Fibroblast of pulmonary artery (primary cell): ENCODE measurements at regions not wholly inside any gene's neighbourhood (a gene's known extent, or its start where the extent isn't known, plus 50 kb on each side); places are given as distances from the start of the nearest gene placed in this dataset.
A peak's percentile ranks its signal among the peaks of the same experiment; 100 is the strongest.

ENCODE experiments used
- DNase-seq: peaks from one replicate; pipeline ENCODE4 v3.0.0-alpha.2; 2010; ENCODE audit warnings: low read depth
- H3K4me3 ChIP-seq: replicated peaks from 2 replicates; pipeline ENCODE4 v1.5.1; 2011; ENCODE audit warnings: low read depth, mild to moderate bottlenecking, control low read depth, low read length, moderate library complexity
- TF ChIP-seq, protein P1 (sequence below): IDR thresholded peaks from 2 replicates; pipeline ENCODE4 v1.5.1; 2011; ENCODE audit warnings: mild to moderate bottlenecking, control low read depth, low read length, inconsistent platforms; ENCODE audit errors: missing control alignments

DNA sequence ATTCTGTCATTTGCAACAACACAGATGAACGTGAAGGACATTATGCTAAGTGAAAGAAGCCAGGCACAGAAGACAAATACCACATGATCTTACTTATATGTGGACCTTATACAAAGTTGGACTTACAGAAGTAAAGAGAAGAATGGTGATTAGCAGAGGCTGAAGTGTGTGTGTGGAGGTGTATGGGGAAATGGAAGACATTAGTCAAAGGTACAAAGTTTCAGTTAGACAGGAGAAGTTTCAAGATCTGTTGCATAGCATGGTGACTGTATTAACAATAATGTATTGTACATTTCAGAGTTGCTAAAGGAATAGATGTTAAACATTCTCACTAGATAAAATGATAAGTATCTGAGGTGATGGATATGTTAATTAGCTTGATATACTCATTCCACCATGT lies 124.4 kb upstream of the ADRA1D start:
- TF ChIP-seq, protein P1, sequence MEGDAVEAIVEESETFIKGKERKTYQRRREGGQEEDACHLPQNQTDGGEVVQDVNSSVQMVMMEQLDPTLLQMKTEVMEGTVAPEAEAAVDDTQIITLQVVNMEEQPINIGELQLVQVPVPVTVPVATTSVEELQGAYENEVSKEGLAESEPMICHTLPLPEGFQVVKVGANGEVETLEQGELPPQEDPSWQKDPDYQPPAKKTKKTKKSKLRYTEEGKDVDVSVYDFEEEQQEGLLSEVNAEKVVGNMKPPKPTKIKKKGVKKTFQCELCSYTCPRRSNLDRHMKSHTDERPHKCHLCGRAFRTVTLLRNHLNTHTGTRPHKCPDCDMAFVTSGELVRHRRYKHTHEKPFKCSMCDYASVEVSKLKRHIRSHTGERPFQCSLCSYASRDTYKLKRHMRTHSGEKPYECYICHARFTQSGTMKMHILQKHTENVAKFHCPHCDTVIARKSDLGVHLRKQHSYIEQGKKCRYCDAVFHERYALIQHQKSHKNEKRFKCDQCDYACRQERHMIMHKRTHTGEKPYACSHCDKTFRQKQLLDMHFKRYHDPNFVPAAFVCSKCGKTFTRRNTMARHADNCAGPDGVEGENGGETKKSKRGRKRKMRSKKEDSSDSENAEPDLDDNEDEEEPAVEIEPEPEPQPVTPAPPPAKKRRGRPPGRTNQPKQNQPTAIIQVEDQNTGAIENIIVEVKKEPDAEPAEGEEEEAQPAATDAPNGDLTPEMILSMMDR: no peak
- DNase-seq: no peak
- H3K4me3 ChIP-seq: no peak overlapping the region

DNA sequence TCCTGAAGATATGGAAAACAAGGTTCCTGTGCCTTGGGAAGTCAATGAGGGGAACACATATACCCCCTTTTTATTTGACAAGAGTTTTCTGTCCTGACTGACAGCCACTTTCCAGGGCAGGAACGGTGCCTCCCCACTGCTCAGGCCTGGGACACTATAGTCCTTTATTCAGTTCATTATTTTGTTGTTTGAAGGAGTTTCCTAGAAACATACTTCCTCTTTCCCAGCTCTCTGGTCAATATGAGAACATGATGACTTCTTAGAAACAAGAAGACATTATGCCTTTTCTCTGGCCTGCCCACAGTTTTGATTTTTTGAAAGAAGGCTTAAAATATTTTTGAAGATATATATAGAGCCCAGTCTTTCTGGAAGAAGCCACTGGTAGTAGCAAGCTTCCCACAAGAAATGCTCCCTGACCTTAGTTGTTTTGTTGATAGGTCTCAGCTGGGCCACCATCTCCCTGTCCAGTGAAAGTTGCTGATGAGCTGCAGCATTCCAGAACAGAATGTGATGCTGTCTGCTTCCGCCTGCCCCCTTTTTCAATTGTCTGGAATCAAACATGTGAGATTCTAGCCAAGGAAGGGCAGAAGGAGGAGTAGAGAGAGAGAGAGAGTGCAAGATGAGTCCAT lies 122.7 kb upstream of the ADRA1D start:
- TF ChIP-seq, protein P1: no peak
- no peak overlapping the region for H3K4me3 ChIP-seq
- no peak for DNase-seq

DNA sequence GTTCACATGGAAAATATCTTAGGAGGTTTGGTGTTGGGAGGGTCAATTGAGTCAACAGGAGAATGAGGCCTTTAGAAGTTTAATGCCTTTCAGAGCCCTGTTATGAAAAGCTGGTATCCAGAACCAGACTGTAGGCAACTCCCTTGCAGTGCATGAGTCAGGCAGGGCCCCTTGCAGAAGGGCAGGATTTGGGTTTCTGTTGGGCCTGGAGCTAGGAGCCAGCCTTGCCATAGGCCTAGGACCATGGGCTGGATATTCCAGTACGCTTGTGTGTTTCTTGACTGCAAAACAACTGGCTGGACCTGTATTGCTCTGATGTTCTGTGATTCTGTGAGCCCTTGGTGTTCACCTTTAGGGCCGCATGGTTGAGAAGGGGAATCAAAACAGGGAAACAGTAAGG lies 121.8 kb upstream of the ADRA1D start:
- TF ChIP-seq, protein P1: no peak
- no peak overlapping the region for H3K4me3 ChIP-seq
- no peak for DNase-seq

DNA sequence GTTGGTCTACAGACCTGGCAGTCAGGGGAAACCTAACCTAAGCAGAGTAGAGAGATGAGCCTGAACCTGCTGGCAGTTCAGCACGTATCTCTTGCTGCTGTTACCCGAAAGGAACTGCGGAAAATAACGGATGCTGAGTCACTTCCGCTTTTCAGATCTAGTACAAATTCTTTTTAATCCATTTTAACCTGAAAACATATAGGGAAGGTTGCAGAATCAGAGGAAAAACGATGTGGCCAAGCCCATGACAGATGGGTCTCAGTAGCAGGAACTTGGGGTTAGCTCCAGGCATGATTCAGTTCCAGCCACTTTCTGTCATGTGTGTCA lies 120.7 kb upstream of the ADRA1D start:
- peak; percentile 8 for DNase-seq
- H3K4me3 ChIP-seq: no peak overlapping the region
- TF ChIP-seq, protein P1: no peak

DNA sequence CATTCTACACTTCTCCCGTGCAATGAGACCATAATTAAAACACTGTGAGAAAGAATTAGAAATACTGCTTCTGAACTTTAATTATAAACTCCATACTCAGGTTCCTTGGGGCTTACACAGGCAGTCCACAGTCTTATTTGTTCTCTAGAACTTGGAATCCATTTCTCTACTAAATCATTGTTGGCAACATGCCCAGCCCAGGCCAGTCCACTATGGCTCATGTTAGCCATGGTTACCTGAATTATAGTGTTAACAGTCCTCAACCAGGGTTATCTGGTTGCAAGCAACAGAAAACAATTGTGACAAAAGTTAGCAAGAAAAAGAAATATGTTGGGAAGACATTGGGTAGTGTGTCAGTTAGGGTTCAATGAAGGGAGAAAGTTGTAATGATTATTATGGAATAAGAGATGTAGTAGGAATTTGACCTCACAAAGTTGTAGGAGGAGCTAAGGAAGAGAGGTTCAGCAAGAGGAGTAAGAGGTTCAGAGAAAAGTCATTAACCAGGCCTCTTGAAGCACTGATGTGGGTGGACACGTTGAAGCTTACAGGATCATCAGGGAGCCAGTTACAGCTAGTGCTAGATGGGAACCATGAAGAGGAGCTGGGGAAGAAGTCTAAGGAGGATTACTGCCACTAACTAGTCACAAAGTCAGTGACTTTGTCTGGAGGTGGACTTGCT lies 120.2 kb upstream of the ADRA1D start:
- no peak for DNase-seq
- TF ChIP-seq, protein P1: no peak
- no peak overlapping the region for H3K4me3 ChIP-seq

DNA sequence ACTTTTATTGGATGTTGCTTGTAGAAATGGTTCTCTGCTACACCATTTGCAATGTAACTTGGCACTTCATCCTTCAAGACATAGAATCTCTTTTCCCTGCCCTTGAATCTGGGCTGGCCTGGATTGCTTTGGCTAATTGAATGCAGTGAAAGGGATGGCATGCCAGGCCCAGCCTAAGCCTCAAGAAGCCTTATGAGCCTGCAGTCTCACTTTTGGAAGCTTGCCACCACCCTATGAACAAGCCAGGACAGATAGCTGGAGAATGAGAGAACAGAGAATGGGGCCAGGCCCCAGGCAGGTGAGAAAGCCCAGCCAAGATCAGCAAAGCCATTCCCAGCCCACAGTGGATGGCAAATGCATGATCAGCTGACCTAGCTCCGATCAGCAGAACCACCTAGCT lies 117.0 kb upstream of the ADRA1D start:
- no peak for DNase-seq
- H3K4me3 ChIP-seq: no peak overlapping the region
- TF ChIP-seq, protein P1: no peak

DNA sequence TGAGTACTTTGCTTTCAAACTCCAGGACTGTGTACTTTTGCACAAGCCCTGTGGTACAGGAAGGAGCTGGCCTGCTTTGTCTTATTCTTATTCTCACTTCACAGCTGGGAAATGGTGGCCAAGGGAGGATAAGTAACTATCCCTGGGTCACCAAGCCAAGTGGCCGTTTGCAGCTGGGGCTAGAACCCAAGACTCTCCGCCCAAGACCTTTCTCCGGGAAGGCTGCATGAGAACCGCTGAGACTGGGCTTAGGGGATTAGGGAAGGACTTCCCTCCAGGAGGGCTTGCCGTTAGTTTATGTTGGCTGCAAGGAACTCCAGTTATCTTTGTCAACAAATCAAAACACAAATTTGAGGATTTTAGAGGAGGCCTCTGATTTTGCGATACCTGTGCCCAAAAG lies 109.5 kb upstream of the ADRA1D start:
- DNase-seq: no peak
- TF ChIP-seq, protein P1: no peak
- H3K4me3 ChIP-seq: no peak overlapping the region
